GM23338 (cell line): ENCODE measurements at regions not wholly inside any gene's neighbourhood (a gene's known extent, or its start where the extent isn't known, plus 50 kb on each side); places are given as distances from the start of the nearest gene placed in this dataset.

Experiments
- ATAC-seq: fragments of 200-7000 bp; cut with Tn5 transposase; 3 replicates; pipeline ENCODE4 v1.9.1; 2020
- DNase-seq: peaks from one replicate; pipeline ENCODE4 v3.0.0-alpha.2; 2015; ENCODE audit warnings: low spot score
- H2AFZ ChIP-seq: fragments of 200-600 bp; sonication (generic); 2 replicates; pipeline ENCODE4 v1.8.0; 2016; ENCODE audit warnings: antibody characterized with exemption, mild to moderate bottlenecking, moderate library complexity
- H3F3A ChIP-seq: fragments of 200-600 bp; sonication (generic); replicated peaks from 2 replicates; pipeline ENCODE4 v1.8.0; 2017; ENCODE audit warnings: antibody characterized with exemption, mixed run types, low read depth
- H3K27ac ChIP-seq: fragments of 200-600 bp; sonication (generic); 2 replicates; pipeline ENCODE4 v1.6.1; 2016; ENCODE audit warnings: low read depth
- H3K27me3 ChIP-seq: fragments of 200-600 bp; sonication (generic); 2 replicates; pipeline ENCODE4 v1.8.0; 2016; ENCODE audit warnings: mild to moderate bottlenecking, mixed run types, moderate library complexity; ENCODE audit not compliant: insufficient read depth
- H3K36me3 ChIP-seq: fragments of 200-600 bp; sonication (generic); 2 replicates; pipeline ENCODE4 v1.8.0; 2016; ENCODE audit warnings: mild to moderate bottlenecking; ENCODE audit not compliant: insufficient read depth
- H3K4me1 ChIP-seq: fragments of 200-600 bp; sonication (generic); 2 replicates; pipeline ENCODE4 v1.8.0; 2016; ENCODE audit warnings: mild to moderate bottlenecking, moderate library complexity; ENCODE audit not compliant: insufficient read depth
- H3K4me2 ChIP-seq: fragments of 200-600 bp; sonication (generic); 2 replicates; pipeline ENCODE4 v1.7.1; 2017; ENCODE audit warnings: mixed run types
- H3K4me3 ChIP-seq: fragments of 200-600 bp; sonication (generic); 2 replicates; pipeline ENCODE4 v1.6.1; 2016; ENCODE audit warnings: mixed run types
- H3K79me2 ChIP-seq: fragments of 200-600 bp; sonication (generic); replicated peaks from 2 replicates; pipeline ENCODE4 v1.8.0; 2017; ENCODE audit warnings: mild to moderate bottlenecking; ENCODE audit not compliant: insufficient read depth
- H3K9me2 ChIP-seq: fragments of 200-600 bp; sonication (generic); 2 replicates; pipeline ENCODE4 v1.8.0; 2017; ENCODE audit not compliant: insufficient read depth
- H4K20me1 ChIP-seq: fragments of 200-600 bp; sonication (generic); replicated peaks from 2 replicates; pipeline ENCODE4 v1.8.0; 2017; ENCODE audit warnings: mild to moderate bottlenecking; ENCODE audit not compliant: insufficient read depth
- H3K27ac Mint-ChIP-seq: 2 replicates; pipeline ENCODE4 v1.8.0; 2020; ENCODE audit warnings: inconsistent platforms, mild to moderate bottlenecking, moderate library complexity, mixed read lengths
- H3K27me3 Mint-ChIP-seq: 3 replicates; pipeline ENCODE4 v1.8.0; 2022; ENCODE audit warnings: low read depth, mild to moderate bottlenecking, moderate library complexity, mixed read lengths, inconsistent platforms; ENCODE audit not compliant: insufficient read depth, poor library complexity
- H3K36me3 Mint-ChIP-seq: 3 replicates; pipeline ENCODE4 v1.8.0; 2021; ENCODE audit warnings: low read depth, mild to moderate bottlenecking, inconsistent platforms, moderate library complexity, mixed read lengths
- H3K4me1 Mint-ChIP-seq: 3 replicates; pipeline ENCODE4 v1.8.0; 2020; ENCODE audit warnings: mild to moderate bottlenecking, inconsistent platforms, mixed read lengths
- H3K4me3 Mint-ChIP-seq: 3 replicates; pipeline ENCODE4 v1.8.0; 2021; ENCODE audit warnings: moderate library complexity, mild to moderate bottlenecking, inconsistent platforms, mixed read lengths
- H3K9me3 Mint-ChIP-seq: 3 replicates; pipeline ENCODE4 v1.8.0; 2020; ENCODE audit warnings: moderate library complexity, mild to moderate bottlenecking, inconsistent platforms, mixed read lengths
- CREB1 ChIP-seq: fragments of 250-450 bp; sonication (Bioruptor Pico); IDR thresholded peaks from 2 replicates; pipeline ENCODE4 v1.5.0; 2020; ENCODE audit warnings: low read depth, mild to moderate bottlenecking, moderate library complexity
- CTCF ChIP-seq, 2 experiments: fragments of 200-600 bp in 1 of 2; sonication (generic) in 1 of 2; conservative IDR thresholded peaks; 2 replicates each; pipeline versions ENCODE4 v1.5.1 to v1.6.1; 2016 to 2017; ENCODE audit warnings: antibody characterized with exemption in 2 of 2, low read depth in 2 of 2, mild to moderate bottlenecking in 2 of 2, moderate library complexity in 1 of 2
- ETS1 ChIP-seq: IDR thresholded peaks from 2 replicates; pipeline ENCODE4 v1.6.1; 2016; ENCODE audit warnings: antibody characterized with exemption
- EZH2 ChIP-seq: fragments of 200-600 bp; sonication (generic); IDR thresholded peaks from one replicate; pipeline ENCODE4 v1.8.0; 2017; ENCODE audit warnings: antibody characterized with exemption, mild to moderate bottlenecking, low read depth; ENCODE audit not compliant: unreplicated experiment
- EZH2phosphoT487 ChIP-seq: fragments of 200-600 bp; sonication (generic); IDR thresholded peaks from one replicate; pipeline ENCODE4 v1.8.1; 2018; ENCODE audit warnings: antibody characterized with exemption; ENCODE audit not compliant: unreplicated experiment
- JUNB ChIP-seq: IDR thresholded peaks from one replicate; pipeline ENCODE4 v1.6.1; 2016; ENCODE audit warnings: antibody characterized with exemption; ENCODE audit not compliant: unreplicated experiment
- NANOG ChIP-seq: IDR thresholded peaks from 2 replicates; pipeline ENCODE4 v1.6.1; 2016; ENCODE audit warnings: antibody characterized with exemption, borderline replicate concordance
- POLR2AphosphoS5 ChIP-seq: IDR thresholded peaks from 2 replicates; pipeline ENCODE4 v1.6.1; 2016; ENCODE audit warnings: antibody characterized with exemption, low read depth
- REST ChIP-seq: IDR thresholded peaks from one replicate; pipeline ENCODE4 v1.6.1; 2018; ENCODE audit warnings: antibody characterized with exemption; ENCODE audit not compliant: unreplicated experiment
- STAT1 ChIP-seq: IDR thresholded peaks from one replicate; pipeline ENCODE4 v1.6.1; 2016; ENCODE audit warnings: antibody characterized with exemption; ENCODE audit not compliant: unreplicated experiment
- ZNF114 ChIP-seq: fragments of 250-450 bp; sonication (Bioruptor Pico); IDR thresholded peaks from 2 replicates; pipeline ENCODE4 v1.5.0; 2020; ENCODE audit warnings: mild to moderate bottlenecking, moderate library complexity
- ZNF331 ChIP-seq: fragments of 250-450 bp; sonication (Bioruptor Pico); IDR thresholded peaks from 2 replicates; pipeline ENCODE4 v1.5.0; 2020; ENCODE audit warnings: low read depth, mild to moderate bottlenecking, moderate library complexity
- ZNF462 ChIP-seq: fragments of 250-450 bp; sonication (Bioruptor Pico); IDR thresholded peaks from 2 replicates; pipeline ENCODE4 v1.5.0; 2020; ENCODE audit warnings: mild to moderate bottlenecking, moderate library complexity

- H3K36me3 Mint-ChIP-seq: no peaks in the 10 kb centered on the region
These were observed 53.7 kb upstream of the KY start for GRCh38 chr3:134704556-134704955.

More at GRCh38 chr3:134704556-134704955, 53.7 kb upstream of the KY start:
- Mint-ChIP-seq H3K4me1 (no peaks in the 10 kb centered on the region), H3K4me3 (no peak overlapping the region), H3K27ac (no peak overlapping the region), H3K27me3 (no peaks in the 10 kb centered on the region), H3K9me3 (no peaks in the 10 kb centered on the region)
- H3K4me3 ChIP-seq: no peak overlapping the region
- ATAC-seq (no peak), DNase-seq (no peak)
- no peak overlapping the region for H2AFZ ChIP-seq
- H3K36me3 ChIP-seq: no peaks in the 10 kb centered on the region
- H3K27me3 ChIP-seq: no peaks in the 10 kb centered on the region
- peaks cover 12% of the 10 kb centered on the region; the same call in 1 of the 2 replicates for H3K9me2 ChIP-seq
- H3F3A ChIP-seq: no peaks in the 10 kb centered on the region
- H3K4me1 ChIP-seq: no peaks in the 10 kb centered on the region
- TF ChIP-seq CREB1 (CRISPR knock-in tag): no peak
- TF ChIP-seq EZH2: no peak
- no peak for TF ChIP-seq ETS1
- TF ChIP-seq ZNF114 (CRISPR knock-in tag): no peak
- no peak for TF ChIP-seq NANOG
- no peak for TF ChIP-seq STAT1
- no peak for TF ChIP-seq EZH2phosphoT487
- TF ChIP-seq ZNF331 (CRISPR knock-in tag): no peak
- no peak for TF ChIP-seq ZNF462 (CRISPR knock-in tag)
- no peak for TF ChIP-seq REST
- no peak for TF ChIP-seq JUNB
- TF ChIP-seq POLR2AphosphoS5: no peak
- TF ChIP-seq CTCF (conservative IDR thresholded peaks at IDR 0.05; ENCODE audit: low read depth in 2 of 2): no peak
- H4K20me1 ChIP-seq: no peaks in the 10 kb centered on the region
- H3K27ac ChIP-seq: no peak overlapping the region
- no peaks in the 10 kb centered on the region for H3K79me2 ChIP-seq
- H3K4me2 ChIP-seq: no peak overlapping the region
